ENCODE measurements at regions not wholly inside any gene's neighbourhood (a gene's known extent, or its start where the extent isn't known, plus 50 kb on each side); places are given as distances from the start of the nearest gene placed in this dataset.

- no peak for DNase-seq
- no peaks in the 10 kb centered on the region for H3K27me3 Mint-ChIP-seq (ENCODE audit: low read depth, poor library complexity)
- H3K4me3 Mint-ChIP-seq: no peak overlapping the region
- H3K36me3 Mint-ChIP-seq (ENCODE audit: low read depth): no peaks in the 10 kb centered on the region
- H3K9me3 Mint-ChIP-seq: no peaks in the 10 kb centered on the region
- TF ChIP-seq CTCF (IDR thresholded peaks at IDR 0.05): no peak
- H3K4me1 Mint-ChIP-seq: no peaks in the 10 kb centered on the region
- H3K27ac Mint-ChIP-seq: no peak overlapping the region
Measured at GRCh38 chr14:25488961-25489360, 439.0 kb upstream of the STXBP6 start.

- Mint-ChIP-seq H3K9me3 (no peaks in the 10 kb centered on the region), H3K27ac (no peak overlapping the region)
Measured at GRCh38 chr14:25485381-25485780, 435.4 kb upstream of the STXBP6 start.

DNA sequence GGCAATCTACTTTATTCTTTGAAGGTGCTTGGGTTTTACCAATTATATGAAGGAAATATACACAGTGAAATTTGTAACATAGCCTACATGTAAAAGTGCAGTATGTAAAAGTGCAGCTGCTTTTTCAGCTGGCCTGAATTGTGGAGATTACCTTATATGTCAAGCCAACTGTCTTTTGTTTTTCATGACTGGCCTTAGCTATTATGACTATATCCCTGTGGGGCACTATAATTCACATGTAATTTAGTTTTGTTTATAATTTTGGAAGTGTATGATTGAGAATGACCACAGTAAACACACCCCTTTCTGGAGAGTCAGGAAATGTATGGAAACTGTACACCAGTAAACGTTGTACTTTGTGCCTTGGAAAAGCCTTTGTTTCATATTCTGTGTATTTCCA, 435.0 kb upstream of the STXBP6 start:
- TF ChIP-seq CTCF (IDR thresholded peaks at IDR 0.05): no peak
- DNase-seq: no peak
- Mint-ChIP-seq H3K9me3 (no peaks in the 10 kb centered on the region), H3K36me3 (ENCODE audit: low read depth) (no peaks in the 10 kb centered on the region), H3K27ac (no peak overlapping the region), H3K27me3 (ENCODE audit: low read depth, poor library complexity) (no peaks in the 10 kb centered on the region), H3K4me1 (no peaks in the 10 kb centered on the region), H3K4me3 (no peak overlapping the region)

More at GRCh38 chr14:25485381-25485780, 435.4 kb upstream of the STXBP6 start:
- Mint-ChIP-seq H3K4me1 (no peaks in the 10 kb centered on the region), H3K36me3 (ENCODE audit: low read depth) (no peaks in the 10 kb centered on the region), H3K4me3 (no peak overlapping the region), H3K27me3 (ENCODE audit: low read depth, poor library complexity) (no peaks in the 10 kb centered on the region)
- DNase-seq: no peak
- no peak for TF ChIP-seq CTCF (IDR thresholded peaks at IDR 0.05)

DNA sequence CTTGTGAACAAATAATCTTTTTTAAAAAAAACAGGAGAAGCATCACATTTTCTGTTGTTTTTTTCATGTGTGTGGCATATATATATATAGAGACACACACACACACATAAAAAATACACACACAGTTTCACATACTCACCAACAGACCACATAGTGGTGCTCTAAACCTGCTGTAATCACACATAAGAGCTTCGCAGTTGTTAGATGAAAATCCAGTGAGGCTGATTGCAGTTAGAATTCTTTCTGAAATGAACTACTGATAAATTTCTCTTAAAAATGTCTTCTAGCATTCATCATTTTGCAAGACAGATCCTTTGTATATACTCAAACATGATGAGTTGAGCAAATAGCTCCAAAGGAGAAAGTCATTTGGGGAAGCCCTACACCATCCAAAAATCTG, 434.3 kb upstream of the STXBP6 start:
- Mint-ChIP-seq H3K9me3 (no peaks in the 10 kb centered on the region), H3K4me1 (no peaks in the 10 kb centered on the region), H3K36me3 (ENCODE audit: low read depth) (no peaks in the 10 kb centered on the region), H3K27me3 (ENCODE audit: low read depth, poor library complexity) (no peaks in the 10 kb centered on the region), H3K27ac (no peak overlapping the region), H3K4me3 (no peak overlapping the region)
- TF ChIP-seq CTCF (IDR thresholded peaks at IDR 0.05): no peak
- DNase-seq: no peak

DNA sequence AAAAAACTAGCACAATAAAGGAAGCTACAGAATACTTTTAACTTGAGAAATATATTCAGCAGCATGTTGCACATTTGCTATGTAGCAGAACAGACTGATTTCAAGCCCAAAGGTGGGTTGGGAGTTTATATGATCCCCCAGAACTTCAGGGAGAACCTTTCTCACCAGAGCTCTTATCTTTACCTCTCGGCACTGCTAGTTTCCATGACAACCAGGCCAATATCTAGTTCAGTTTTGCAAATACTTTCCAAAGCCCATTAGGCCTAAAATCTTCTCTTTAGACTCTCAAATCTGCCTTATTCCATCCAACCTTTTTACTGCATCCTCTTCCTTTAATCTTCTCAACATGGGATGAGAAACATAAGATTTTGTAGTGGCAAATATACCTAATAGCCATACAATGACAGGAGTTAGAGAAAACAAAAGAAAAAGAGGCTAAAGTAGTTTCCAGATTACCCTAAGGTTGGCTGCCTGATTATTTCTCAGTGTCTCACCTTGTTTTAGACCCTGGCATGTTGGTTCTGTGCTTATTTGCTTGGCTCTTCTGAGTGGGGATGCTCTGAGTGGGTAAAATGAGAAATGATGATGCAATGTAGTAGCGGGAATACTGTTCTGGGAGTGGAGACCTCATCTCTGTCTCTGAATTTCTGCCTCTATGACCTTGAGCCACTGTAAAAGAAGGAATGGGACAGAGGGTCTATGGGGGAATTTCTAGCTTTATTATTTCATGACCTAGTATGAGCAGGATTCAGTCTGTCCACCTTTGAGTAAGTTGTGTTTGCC, 427.6 kb upstream of the STXBP6 start:
- H3K36me3 Mint-ChIP-seq (ENCODE audit: low read depth): no peaks in the 10 kb centered on the region
- no peaks in the 10 kb centered on the region for H3K27me3 Mint-ChIP-seq (ENCODE audit: low read depth, poor library complexity)
- H3K9me3 Mint-ChIP-seq: no peaks in the 10 kb centered on the region
- H3K27ac Mint-ChIP-seq: no peak overlapping the region
- no peak for TF ChIP-seq CTCF (IDR thresholded peaks at IDR 0.05)
- DNase-seq: no peak
- H3K4me3 Mint-ChIP-seq: no peak overlapping the region
- no peaks in the 10 kb centered on the region for H3K4me1 Mint-ChIP-seq

GRCh38 chr14:25472700-25473099, 422.8 kb upstream of the STXBP6 start:
- Mint-ChIP-seq H3K27ac (no peak overlapping the region), H3K4me1 (no peaks in the 10 kb centered on the region), H3K27me3 (ENCODE audit: low read depth, poor library complexity) (no peaks in the 10 kb centered on the region), H3K4me3 (no peak overlapping the region), H3K36me3 (ENCODE audit: low read depth) (no peaks in the 10 kb centered on the region), H3K9me3 (no peaks in the 10 kb centered on the region)
- no peak for DNase-seq
- TF ChIP-seq CTCF (IDR thresholded peaks at IDR 0.05): no peak
